GM21619 (cell line): ENCODE measurements at regions not wholly inside any gene's neighbourhood (a gene's known extent, or its start where the extent isn't known, plus 50 kb on each side); places are given as distances from the start of the nearest gene placed in this dataset.

Experiments used
- ATAC-seq: cut with Tn5 transposase; IDR thresholded peaks from one replicate; pipeline ENCODE4 v1.9.1; 2021; ENCODE audit not compliant: unreplicated experiment

DNA sequence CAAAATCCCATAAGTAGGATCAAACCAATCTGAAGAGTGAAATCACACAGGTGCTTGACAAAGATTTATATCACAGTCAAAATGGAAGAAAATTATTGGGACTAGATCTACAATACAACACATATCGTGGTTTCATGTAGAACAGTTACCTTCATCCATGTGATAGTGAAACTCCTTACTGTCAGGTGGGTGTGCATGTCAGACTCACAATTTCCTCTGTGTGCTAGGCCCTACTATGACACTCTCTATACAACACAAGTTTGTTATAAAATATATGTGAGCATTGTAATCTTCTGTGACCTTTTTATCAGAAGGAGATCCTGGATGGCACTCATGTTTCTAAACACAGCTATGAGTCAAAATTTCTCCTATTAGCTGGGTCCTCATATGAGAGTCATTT, 947.0 kb upstream of the TSPY4 start:
- no peak for ATAC-seq

DNA sequence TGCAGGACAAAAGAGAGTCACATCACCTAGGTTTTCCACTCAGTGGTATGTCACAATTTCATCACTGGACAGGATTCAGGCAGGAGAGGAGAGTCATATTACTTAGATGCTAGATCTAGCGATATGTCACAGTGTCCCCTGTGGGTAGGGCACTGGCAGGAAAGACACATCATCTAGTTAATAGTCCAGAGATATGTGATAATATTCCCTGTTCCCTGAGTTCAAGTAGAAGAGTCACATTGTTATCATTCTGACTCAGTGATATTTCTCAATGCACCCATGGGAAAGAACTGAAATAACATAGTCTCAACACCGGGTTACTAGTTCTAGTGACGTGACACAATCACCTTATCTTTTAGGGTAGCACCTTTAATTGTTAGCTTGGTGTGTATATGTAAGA, 944.0 kb upstream of the TSPY4 start:
- ATAC-seq, result no peak

DNA sequence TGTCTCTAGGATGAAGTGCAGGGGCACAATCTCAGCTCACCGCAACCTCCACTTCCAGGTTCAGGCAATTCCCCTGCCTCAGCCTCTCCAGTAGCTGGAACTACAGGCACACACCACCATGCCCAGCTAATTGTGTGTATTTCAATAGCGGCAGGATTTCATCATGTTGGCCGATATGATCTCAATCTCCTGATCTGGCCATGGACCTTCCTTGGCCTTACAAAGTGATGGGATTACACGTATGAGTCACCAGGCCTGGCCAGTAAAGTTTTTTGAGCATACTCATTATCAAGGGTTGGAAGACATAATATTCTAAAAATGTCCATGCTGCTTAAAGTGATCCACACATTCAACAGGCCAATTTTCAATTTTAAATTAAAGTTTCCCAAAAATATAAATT, 914.4 kb upstream of the TSPY4 start:
- no peak for ATAC-seq

DNA sequence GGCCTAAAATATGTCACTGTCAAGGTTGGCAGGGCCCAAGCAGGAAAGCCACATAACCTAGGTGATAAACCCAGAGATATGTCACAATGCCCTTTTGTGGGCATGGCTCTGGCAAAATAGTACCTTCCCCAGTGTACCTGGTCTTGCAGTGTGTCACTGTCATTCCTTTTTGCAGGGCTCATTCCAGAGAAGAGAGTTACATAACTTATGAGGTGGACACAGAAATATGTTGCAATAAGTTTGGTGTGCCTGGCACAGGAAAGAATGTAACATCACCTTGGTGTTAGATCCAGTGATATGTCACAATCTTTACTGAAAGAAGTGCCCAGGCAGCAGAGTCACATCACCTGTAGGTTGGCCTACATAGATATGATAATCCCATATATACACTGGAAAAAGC, 910.8 kb upstream of the TSPY4 start:
- ATAC-seq, result no peak

DNA sequence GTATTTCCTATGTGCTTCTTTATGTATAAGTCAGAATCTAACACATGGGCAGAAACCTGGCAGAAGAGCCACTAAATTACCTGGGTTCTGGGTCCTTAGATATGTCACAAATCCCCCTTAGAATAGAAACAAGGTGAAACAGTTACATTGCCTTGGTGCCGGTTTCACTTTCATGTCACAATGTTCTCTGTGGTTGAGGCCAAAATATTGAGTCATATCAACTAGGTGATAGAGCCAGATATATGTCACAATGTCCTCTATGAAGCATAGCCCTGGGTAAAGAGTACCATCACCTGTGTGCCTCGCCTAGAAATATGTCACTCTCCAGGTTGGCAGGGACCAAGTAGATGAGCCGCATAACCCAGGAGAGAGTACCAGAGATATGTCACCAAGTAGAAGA, 899.8 kb upstream of the TSPY4 start:
- ATAC-seq, result peak; percentile 74

DNA sequence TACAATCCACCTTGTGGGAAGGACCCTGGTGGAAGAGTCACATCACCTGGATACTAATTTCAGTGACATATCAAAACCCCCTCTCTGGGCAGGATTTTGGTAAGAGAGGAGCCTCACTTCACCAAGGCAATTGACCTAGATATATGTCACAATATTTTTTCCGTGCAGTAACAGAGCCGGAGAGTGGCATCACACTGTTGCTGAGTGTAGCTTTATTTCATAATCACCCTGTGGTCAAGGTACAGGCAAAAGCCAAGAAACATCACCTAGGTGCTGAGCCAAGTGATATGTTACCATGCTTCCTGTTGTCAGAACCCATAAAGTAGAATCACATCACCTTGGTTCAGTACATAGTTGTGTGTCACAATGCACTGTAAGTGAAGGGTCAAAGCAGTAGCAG, 895.2 kb upstream of the TSPY4 start:
- no peak for ATAC-seq

DNA sequence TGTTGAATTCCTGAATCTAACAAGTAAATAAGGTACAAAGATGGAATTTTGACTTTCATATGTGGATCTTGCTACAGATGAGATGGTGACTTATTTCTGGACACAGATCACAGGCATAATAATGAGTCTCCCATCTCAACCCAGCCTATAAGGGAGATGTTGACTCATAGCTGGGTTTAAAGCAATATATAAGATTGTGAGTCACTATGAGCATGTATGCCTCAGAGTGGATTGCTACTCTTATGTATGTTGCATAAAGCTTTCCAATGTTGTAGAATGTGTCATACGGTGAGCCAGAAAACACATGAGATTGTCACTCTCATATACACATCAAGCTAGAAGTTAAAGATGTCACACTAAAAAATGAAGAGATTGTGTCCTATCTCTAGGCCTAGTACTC, 884.3 kb upstream of the TSPY4 start:
- no peak for ATAC-seq

DNA sequence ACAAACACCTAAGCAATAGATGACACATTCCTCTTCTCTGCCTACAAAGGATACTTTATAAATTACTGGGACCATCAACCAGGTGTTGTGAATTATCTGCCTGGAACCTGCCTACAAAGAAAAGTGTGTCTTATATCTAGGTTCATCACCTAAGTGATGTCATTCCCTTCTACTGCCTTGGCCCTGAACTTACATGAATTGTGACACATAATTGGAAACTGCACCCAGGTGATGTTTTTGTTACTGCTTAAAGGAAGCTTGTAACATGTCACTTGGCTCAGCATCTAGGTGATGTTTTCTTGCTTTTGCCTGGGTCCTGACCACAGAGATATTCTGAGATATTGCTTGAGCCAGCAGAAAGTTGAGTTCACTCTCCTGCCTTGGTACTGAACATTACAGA, 870.5 kb upstream of the TSPY4 start:
- ATAC-seq, result no peak

DNA sequence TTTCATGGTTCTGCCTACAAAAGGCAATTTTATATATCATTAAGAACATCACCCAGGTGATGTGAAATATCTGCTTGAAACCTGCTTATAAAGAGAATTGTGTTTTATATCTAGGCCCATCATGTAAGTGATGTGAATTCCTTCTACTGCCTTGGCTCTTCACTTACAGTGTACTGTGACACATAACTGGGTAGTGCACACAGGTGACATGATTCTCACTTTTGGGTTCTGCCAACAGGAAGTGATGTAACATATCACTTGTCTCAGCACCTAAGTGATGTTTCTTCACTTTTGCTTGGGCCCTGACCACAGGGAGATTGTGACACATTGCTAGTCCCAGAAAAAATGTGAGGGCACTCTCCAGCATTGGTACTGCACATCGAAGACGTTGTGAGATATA, 867.0 kb upstream of the TSPY4 start:
- no peak for ATAC-seq

DNA sequence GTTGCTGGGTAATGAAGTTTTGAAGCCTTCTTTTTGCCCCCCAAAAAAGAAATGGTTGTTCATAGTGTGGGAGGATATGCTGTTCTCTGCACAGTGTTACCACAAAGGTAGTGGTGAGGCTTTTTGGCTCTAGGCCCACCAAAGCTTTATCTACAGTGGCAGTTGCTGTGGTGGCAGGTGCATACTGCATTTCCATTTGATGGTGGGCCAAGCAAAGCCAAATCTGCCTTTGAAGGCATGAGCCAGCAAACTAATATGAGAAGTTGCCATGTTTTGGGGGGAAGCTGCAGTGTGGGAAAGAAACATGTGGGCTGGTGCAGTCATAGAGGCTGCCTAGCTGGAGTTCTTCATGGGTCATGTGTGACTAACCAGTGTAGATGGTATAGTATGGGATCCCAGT, 858.1 kb upstream of the TSPY4 start:
- no peak for ATAC-seq

DNA sequence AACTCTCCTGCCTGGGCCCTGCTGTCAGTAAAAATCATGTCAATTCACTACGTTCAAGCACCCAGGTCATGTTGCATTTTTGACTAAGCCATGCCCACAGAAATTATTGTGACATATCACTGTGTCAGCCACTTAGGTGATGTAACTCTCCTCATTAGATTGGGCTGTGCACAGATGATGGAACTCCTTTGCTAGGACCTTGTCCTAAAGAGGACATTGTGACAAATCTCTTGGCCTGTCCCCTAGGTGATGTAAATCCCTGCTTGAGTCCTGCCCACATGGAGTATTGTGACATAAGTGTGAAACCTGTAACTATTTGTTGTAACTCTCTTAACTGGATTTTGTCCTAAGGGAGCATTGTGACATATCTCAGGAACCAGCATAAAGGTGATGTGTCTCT, 848.3 kb upstream of the TSPY4 start:
- no peak for ATAC-seq

DNA sequence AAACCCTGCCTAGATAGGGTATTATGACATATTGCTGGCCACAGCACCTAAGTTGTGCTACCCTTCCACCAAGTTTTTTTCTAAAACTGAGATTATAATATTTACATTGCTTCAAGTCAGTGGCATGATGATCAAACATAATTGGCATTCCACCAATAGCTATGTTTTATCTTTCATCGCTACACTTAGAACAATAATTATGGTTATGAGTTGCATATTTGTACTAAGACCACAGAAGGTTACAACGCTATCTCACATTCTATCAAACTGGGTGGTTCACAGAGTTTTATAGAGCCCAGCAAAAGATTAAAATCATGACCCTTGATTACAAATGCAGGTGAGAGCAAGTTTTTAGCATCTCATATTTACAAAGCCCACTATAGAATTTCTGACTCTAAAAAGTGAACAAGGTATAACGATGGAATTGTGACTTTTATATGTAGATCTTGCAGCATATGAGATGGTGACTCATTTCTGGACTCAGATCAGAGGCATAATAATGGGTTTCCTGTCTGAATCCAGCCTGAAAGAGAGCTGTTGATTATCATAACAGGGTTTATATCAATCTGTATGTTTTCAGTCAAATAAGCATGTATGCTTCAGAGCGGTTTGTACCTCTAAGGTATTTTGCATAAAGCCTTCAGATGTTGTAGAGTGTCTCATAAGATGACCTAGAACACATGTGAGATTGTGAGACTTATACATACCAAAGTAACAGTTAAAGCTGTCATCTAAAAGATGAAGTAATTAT, 847.2 kb upstream of the TSPY4 start:
- ATAC-seq, result no peak

DNA sequence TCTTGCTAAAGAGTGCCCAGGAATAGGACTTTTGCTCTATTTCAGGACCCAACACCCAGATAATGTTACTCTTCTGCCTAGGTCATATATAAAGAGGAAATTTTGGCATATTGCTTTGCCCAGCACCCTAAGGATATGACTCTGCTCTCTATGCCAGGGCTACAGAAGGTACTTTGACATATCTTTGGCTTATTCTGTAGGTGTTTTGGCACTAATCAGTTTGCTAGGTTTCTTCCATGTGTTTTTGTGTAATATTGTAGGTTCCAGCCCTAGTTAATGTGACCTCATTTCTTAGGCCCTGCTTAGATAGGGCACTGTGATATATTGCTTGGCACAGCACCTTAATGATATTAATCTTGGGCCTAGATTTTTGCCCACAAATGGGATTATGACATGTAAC, 842.9 kb upstream of the TSPY4 start:
- no peak for ATAC-seq

DNA sequence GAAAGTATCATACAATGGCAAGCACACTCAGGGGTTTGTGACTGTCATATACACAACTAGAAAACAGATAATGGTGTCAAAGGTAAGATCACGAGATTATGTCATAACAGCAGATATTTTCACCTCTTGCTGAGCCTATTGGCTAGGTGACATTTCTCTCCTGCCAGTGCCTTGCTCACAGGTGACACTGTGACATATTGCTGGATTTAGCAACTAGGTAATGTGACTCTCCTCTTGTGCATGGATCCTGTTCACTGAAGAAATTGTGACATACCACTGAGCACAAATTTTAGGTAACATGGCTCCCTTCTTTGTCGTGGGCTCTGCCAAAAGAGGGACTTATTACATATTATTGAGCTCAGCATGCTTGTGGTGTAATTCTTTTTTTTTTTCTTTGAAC, 842.0 kb upstream of the TSPY4 start:
- ATAC-seq, result no peak

DNA sequence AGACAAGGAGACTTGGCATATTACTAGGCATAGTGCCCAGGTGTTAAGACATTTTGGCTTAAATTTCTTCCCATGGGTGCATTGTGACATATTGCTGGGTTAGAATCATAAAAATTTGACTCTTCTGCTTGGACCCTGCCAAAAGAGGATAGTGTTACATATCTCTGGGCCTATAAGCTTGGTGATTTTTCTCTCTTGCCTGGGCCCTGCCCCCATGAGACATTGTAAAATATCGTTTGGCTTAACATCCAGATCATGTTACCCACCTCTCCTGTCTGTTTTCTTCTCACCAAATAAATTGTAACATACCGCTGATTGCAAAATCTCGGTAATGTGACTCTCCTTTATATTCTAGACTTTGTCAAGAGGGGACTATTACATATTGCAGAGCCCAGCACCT, 836.4 kb upstream of the TSPY4 start:
- ATAC-seq, result no peak

DNA sequence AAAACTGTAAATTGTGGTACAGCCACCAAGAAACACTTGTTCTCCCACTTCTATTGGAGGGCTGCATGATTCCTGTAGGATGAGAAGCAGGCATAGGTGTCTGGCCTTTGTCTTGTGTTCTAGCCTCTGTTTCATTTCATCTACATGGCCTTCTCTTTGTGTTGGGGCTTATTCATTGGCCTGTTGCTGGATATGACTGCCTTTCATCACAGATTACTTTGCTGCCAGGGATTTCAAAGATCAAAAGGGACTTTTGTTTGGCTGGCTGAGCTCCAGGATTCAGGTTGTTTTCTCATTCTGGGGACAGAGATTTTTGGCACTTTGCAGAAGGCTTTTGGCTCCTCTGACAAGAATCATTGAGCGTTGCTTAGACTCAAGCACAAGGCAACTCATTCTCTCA, 803.8 kb upstream of the TSPY4 start:
- ATAC-seq, result no peak

DNA sequence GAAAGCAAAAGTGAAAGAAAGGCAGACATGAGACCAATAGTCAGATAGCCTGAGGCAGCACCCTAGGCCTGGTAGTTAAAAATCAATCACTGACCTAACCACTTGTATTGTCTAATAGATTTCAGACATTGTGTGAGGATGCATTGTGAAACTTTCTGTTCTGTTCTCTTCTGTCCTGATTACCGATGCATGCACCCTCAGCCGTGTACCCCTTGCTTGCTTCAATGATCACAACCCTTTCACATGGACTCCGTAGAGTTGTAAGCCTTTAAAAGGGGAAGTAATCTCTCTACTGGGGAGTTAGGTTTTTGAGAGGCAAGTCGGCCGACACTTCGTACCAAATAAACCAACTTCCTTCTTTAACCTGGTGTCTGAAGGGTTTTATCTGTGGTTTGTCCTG, 801.6 kb upstream of the TSPY4 start:
- ATAC-seq, result peak; percentile 96

DNA sequence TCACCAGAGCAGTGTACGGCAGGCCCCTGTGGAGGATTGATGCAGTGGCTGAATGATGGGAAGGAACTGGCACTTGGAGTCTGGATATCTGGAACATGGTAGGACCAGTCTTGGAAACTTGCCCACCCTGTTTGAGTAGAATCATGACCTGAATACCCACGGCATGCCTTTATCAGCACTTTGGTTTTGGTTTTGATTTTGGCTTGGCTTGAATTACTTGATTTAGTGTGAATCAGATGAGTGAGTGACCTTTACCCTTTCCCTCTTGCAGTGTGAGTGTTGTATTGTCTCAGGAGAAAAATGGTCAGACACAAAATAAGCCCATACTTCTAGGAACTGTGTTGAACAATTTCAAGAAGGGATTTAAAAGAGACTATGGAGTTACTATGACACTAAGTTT, 801.0 kb upstream of the TSPY4 start:
- ATAC-seq, result no peak

DNA sequence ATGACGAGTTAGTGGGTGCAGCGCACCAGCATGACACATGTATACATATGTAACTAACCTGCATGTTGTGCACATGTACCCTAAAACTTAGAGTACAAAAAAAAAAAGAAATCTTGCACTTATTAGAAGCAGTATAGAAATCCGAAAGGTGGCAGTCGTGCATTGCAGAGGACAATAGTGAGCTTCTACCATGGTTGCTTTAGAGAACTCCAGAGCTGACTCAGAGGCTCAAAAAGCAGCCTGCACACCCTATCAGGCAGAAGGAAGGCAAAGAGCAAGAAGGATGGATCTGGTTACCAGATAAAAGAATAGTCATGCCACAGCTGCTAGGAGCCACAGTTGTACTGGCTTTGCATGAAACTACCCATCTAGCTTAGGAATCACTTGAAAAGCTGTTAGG, 796.0 kb upstream of the TSPY4 start:
- no peak for ATAC-seq

DNA sequence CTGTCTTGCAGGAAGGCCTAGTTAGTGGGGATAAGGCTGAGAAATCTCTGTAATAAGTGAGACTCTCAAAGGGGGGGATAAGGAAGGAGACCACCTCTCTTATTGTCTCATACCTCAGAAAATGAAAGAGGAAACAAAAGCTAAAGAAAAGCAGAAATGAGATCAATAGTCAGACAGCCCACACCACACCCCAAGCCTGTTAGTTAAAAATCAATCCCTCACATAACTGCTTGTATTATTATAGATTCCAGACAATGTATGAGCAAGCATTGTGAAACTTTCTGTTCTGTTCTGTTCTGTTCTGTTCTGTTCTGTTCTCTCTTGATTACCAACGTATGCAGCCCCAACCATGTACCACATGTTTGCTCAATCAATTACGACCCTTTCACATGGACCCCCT, 792.5 kb upstream of the TSPY4 start:
- peak; percentile 70 for ATAC-seq

DNA sequence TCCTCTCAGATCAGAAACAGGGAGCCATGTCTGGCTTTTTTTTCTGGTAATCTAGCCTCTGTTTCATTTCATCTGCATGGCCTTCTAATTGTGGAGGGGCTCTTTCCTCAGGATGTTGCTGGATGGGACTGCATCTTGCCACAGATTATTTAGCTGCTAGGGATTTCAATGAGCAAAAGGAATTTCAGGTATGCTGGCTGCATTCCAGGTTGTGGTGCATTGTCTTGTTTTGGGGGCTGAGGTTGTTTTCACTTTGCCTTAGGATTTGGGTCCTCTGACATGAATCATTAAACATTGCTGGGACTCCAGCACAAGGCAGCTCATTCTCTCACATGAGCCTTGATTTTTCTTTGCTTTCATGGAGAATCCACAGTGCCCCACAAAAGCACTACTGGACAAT, 789.3 kb upstream of the TSPY4 start:
- ATAC-seq, result no peak

DNA sequence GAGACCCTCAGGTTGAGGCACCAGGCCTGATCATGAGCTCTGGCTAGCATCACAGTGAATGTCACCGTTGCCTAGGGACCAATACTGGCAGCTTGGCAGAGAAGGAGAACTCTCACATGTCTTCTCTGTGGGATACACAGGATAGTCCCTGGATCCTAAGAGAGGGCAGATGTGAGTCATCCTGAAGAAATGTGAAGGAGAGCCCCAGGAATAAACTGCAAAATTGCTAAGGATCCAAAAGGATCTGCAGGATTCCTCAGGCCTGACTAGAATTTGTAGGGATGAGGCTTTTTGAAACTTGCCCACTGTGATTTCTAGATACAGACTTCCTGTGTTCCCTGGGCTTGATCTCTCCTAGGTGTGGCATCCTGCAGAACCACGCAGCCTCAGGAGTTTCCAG, 785.9 kb upstream of the TSPY4 start:
- ATAC-seq, result no peak

DNA sequence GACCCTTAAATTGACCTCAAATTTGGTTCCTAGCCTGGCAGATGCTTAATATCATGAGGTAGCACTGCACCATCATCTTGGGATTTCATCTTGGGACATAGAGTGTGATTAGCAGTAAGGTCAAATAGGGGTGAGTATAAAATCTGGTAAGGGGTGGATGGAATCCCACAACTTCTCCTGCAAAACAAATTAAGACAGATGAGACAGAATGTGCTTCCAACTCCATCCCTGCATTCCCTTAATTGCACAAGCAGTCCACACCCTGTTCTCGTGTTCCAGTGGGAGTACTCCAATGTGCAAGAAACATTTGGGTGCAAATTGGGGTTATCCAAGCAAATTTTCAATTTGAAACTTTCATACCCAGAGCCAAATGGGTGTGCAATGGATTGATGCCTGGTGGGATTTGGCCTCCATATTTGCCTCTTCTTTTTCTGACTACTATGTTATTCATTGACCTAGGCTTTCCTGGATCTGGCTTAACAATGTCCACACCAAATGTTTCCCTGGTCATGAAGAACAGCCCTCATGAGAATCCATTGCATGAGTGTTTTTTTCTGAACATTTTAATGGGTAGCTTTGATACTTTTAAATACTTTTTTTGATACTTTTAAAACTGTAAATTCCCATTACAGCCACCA, 785.0 kb upstream of the TSPY4 start:
- no peak for ATAC-seq
